H1 (cell line): ENCODE measurements at regions not wholly inside any gene's neighbourhood (a gene's known extent, or its start where the extent isn't known, plus 50 kb on each side); places are given as distances from the start of the nearest gene placed in this dataset.
A peak's percentile ranks its signal among the peaks of the same experiment; 100 is the strongest.

Experiments
- CTCF ChIA-PET: fragments of 300-600 bp; sonication (Branson Sonifier 250); formaldehyde crosslinking; loops from one replicate; lab custom pipeline; 2021; ENCODE audit not compliant: partially characterized antibody; lab: Charles Lee
- POLR2A ChIA-PET: fragments of 300-600 bp; sonication (Branson Sonifier 250); formaldehyde crosslinking; loops from one replicate; lab custom pipeline; 2021; ENCODE audit warnings: inconsistent platforms; ENCODE audit not compliant: partially characterized antibody; lab: Charles Lee
- DNase-seq, 2 experiments: peaks; one replicate each; pipeline versions ENCODE4 v3.0.0 to v3.0.0-alpha.2; 2010 to 2022; ENCODE audit warnings: low spot score in 2 of 2, low read depth in 1 of 2, mixed read lengths in 1 of 2
- FAIRE-seq: peaks from 2 replicates; lab custom pipeline; 2011; peaks lifted over from hg19 to GRCh38; lab: Jason Lieb, UNC
- H2AFZ ChIP-seq: 2 replicates; pipeline ENCODE4 v1.8.1; 2012; ENCODE audit warnings: low read length, inconsistent platforms
- H2AK5ac ChIP-seq: 2 replicates; pipeline ENCODE4 v1.6.1; 2013; ENCODE audit warnings: low read depth, low read length
- H2BK120ac ChIP-seq: replicated peaks from 2 replicates; pipeline ENCODE3; 2013; ENCODE audit warnings: low read depth, low read length, inconsistent platforms
- H2BK12ac ChIP-seq: 2 replicates; pipeline ENCODE4 v1.6.1; 2013; ENCODE audit warnings: low read depth, low read length
- H2BK15ac ChIP-seq: 2 replicates; pipeline ENCODE4 v1.6.1; 2013; ENCODE audit warnings: low read length
- H2BK20ac ChIP-seq: 2 replicates; pipeline ENCODE4 v1.6.1; 2013; ENCODE audit warnings: low read length
- H2BK5ac ChIP-seq: 2 replicates; pipeline ENCODE4 v1.6.1; 2013; ENCODE audit warnings: low read depth, low read length
- H3K14ac ChIP-seq: 2 replicates; pipeline ENCODE4 v1.6.1; 2013; ENCODE audit warnings: inconsistent platforms; ENCODE audit not compliant: insufficient read length
- H3K18ac ChIP-seq: 2 replicates; pipeline ENCODE4 v1.6.1; 2013; ENCODE audit warnings: low read length; ENCODE audit errors: extremely low read depth
- H3K23ac ChIP-seq: 2 replicates; pipeline ENCODE4 v1.6.1; 2013; ENCODE audit warnings: inconsistent platforms; ENCODE audit not compliant: insufficient read length
- H3K23me2 ChIP-seq: 2 replicates; pipeline ENCODE4 v1.6.1; 2013; ENCODE audit warnings: low read depth, low read length
- H3K27ac ChIP-seq: 2 replicates; pipeline ENCODE4 v1.6.1; 2011; ENCODE audit warnings: low read depth, low read length, inconsistent platforms
- H3K27me3 ChIP-seq, 4 experiments: replicated peaks in 1 of 4; 1 replicate in 1 of 4; 2 replicates in 3 of 4; pipeline versions ENCODE4 v1.6.1 to v1.8.1; 2011 to 2013; ENCODE audit warnings: low read length in 3 of 4, mild to moderate bottlenecking in 3 of 4, inconsistent platforms in 2 of 4, mixed read lengths in 2 of 4, moderate library complexity in 1 of 4; ENCODE audit not compliant: control insufficient read depth in 3 of 4, insufficient read depth in 3 of 4; ENCODE audit errors: extremely low read depth in 1 of 4
- H3K36me3 ChIP-seq, 4 experiments: 2 replicates each; pipeline versions ENCODE4 v1.6.1 to v1.8.1; 2011 to 2013; ENCODE audit warnings: mild to moderate bottlenecking in 4 of 4, low read length in 3 of 4, moderate library complexity in 2 of 4, control low read depth in 1 of 4, inconsistent platforms in 1 of 4; ENCODE audit not compliant: insufficient read depth in 4 of 4, control insufficient read depth in 2 of 4
- H3K4ac ChIP-seq: replicated peaks from 2 replicates; pipeline ENCODE3; 2013; ENCODE audit warnings: low read length, low read depth, mixed read lengths, inconsistent platforms; ENCODE audit not compliant: insufficient read length
- H3K4me1 ChIP-seq, 4 experiments: replicated peaks in 1 of 4; 1 replicate in 1 of 4; 2 replicates in 3 of 4; pipeline versions ENCODE4 v1.6.1 to v1.8.1; 2011 to 2013; ENCODE audit warnings: low read length in 3 of 4, inconsistent platforms in 2 of 4, mixed read lengths in 1 of 4; ENCODE audit not compliant: insufficient read depth in 4 of 4, control insufficient read depth in 3 of 4
- H3K4me2 ChIP-seq, 2 experiments: 2 replicates each; pipeline versions ENCODE4 v1.6.1 to v1.8.1; 2011 to 2013; ENCODE audit warnings: low read depth in 2 of 2, low read length in 2 of 2, control low read depth in 1 of 2, inconsistent platforms in 1 of 2, mild to moderate bottlenecking in 1 of 2; ENCODE audit not compliant: insufficient read depth in 1 of 2
- H3K4me3 ChIP-seq, 4 experiments: fragments of 200-600, 300-600 bp in 1 of 4; sonication (generic), shearing (Covaris generic), sonication (Bioruptor Twin) in 1 of 4; 2 replicates each; pipeline versions ENCODE4 v1.5.1 to v1.8.1; 2011 to 2016; ENCODE audit warnings: low read length in 4 of 4, low read depth in 3 of 4, control low read depth in 2 of 4, inconsistent platforms in 2 of 4, mild to moderate bottlenecking in 2 of 4, mixed read lengths in 1 of 4, moderate library complexity in 1 of 4; ENCODE audit not compliant: insufficient read depth in 2 of 4; ENCODE audit errors: extremely low read depth in 1 of 4
- H3K56ac ChIP-seq: replicated peaks from 2 replicates; pipeline ENCODE3; 2013; ENCODE audit warnings: low read depth, mild to moderate bottlenecking, mixed read lengths, low read length, inconsistent platforms; ENCODE audit not compliant: insufficient read length
- H3K79me1 ChIP-seq: 2 replicates; pipeline ENCODE4 v1.6.1; 2013; ENCODE audit warnings: low read depth, low read length, control low read depth
- H3K79me2 ChIP-seq, 2 experiments: 2 replicates each; pipeline versions ENCODE4 v1.6.1 to v1.8.1; 2012 to 2013; ENCODE audit warnings: low read length in 2 of 2, mild to moderate bottlenecking in 2 of 2, inconsistent platforms in 1 of 2; ENCODE audit not compliant: insufficient read depth in 2 of 2, control insufficient read depth in 1 of 2
- H3K9ac ChIP-seq, 4 experiments: replicated peaks in 1 of 4; 1 replicate in 1 of 4; 2 replicates in 3 of 4; pipeline versions ENCODE4 v1.6.1 to v1.8.1; 2011 to 2013; ENCODE audit warnings: low read depth in 3 of 4, low read length in 3 of 4, control low read depth in 2 of 4, mild to moderate bottlenecking in 2 of 4, moderate library complexity in 2 of 4, inconsistent platforms in 1 of 4; ENCODE audit errors: extremely low read depth in 1 of 4
- H3K9me3 ChIP-seq, 2 experiments: 2 replicates each; pipeline versions ENCODE4 v1.6.1 to v1.8.1; 2012 to 2013; ENCODE audit warnings: mild to moderate bottlenecking in 2 of 2, moderate library complexity in 2 of 2, control low read depth in 1 of 2, inconsistent platforms in 1 of 2, low read depth in 1 of 2, low read length in 1 of 2, mixed read lengths in 1 of 2; ENCODE audit not compliant: insufficient read depth in 2 of 2
- H4K20me1 ChIP-seq, 2 experiments: replicated peaks in 1 of 2; 2 replicates each; pipeline versions ENCODE3 to v1.8.1; 2011 to 2013; ENCODE audit warnings: inconsistent platforms in 2 of 2, low read length in 2 of 2, mild to moderate bottlenecking in 1 of 2; ENCODE audit not compliant: insufficient read depth in 2 of 2, control insufficient read depth in 1 of 2
- H4K5ac ChIP-seq: 2 replicates; pipeline ENCODE4 v1.6.1; 2013; ENCODE audit warnings: low read length, low read depth, mixed read lengths, inconsistent platforms; ENCODE audit not compliant: insufficient read length
- H4K8ac ChIP-seq: 2 replicates; pipeline ENCODE4 v1.8.0; 2013; ENCODE audit warnings: mild to moderate bottlenecking, moderate library complexity, low read length, inconsistent platforms; ENCODE audit not compliant: insufficient read depth; ENCODE audit errors: extremely low read depth
- H4K91ac ChIP-seq: replicated peaks from 2 replicates; pipeline ENCODE3; 2013; ENCODE audit warnings: low read length, mixed read lengths, inconsistent platforms; ENCODE audit not compliant: insufficient read length
- ATF3 ChIP-seq: IDR thresholded peaks from 2 replicates; pipeline ENCODE4 v1.6.1; 2011; ENCODE audit warnings: low read depth, mild to moderate bottlenecking, low read length; ENCODE audit not compliant: insufficient read depth
- CBX8 ChIP-seq: fragments of 300-800, 300-1000 bp; sonication (generic); IDR thresholded peaks from 2 replicates; pipeline ENCODE4 v1.7.1; 2016; ENCODE audit warnings: low read depth, low read length, borderline replicate concordance
- GTF2F1 ChIP-seq: IDR thresholded peaks from 2 replicates; pipeline ENCODE4 v1.6.1; 2012; ENCODE audit warnings: low read depth, low read length, improper control_type of control experiment, borderline replicate concordance
- KDM5A ChIP-seq: fragments of 200-600 bp; IDR thresholded peaks from 2 replicates; pipeline ENCODE4 v1.7.1; 2012; ENCODE audit warnings: mild to moderate bottlenecking, low read length, inconsistent platforms, mixed read lengths
- RAD21 ChIP-seq, 2 experiments: IDR thresholded peaks in 1 of 2; conservative IDR thresholded peaks in 1 of 2; 2 replicates each; pipeline ENCODE4 v1.6.1; 2011; ENCODE audit warnings: low read depth in 2 of 2, low read length in 2 of 2, improper control_type of control experiment in 1 of 2, inconsistent platforms in 1 of 2, mild to moderate bottlenecking in 1 of 2, moderate library complexity in 1 of 2
- SIN3A ChIP-seq, 2 experiments: IDR thresholded peaks in 1 of 2; conservative IDR thresholded peaks in 1 of 2; 2 replicates each; pipeline ENCODE4 v1.6.1; 2011 to 2012; ENCODE audit warnings: low read length in 2 of 2, improper control_type of control experiment in 1 of 2, low read depth in 1 of 2, mild to moderate bottlenecking in 1 of 2
- SP4 ChIP-seq: IDR thresholded peaks from 2 replicates; pipeline ENCODE4 v1.6.1; 2012; ENCODE audit warnings: low read length, inconsistent platforms
- TAF7 ChIP-seq: optimal IDR thresholded peaks from 2 replicates; pipeline ENCODE3; 2011; ENCODE audit warnings: low read depth, mild to moderate bottlenecking, inconsistent platforms, low read length, moderate library complexity, borderline replicate concordance
- ZNF274 ChIP-seq: IDR thresholded peaks from 2 replicates; pipeline ENCODE4 v1.7.0; 2012; ENCODE audit warnings: low read length, borderline replicate concordance; ENCODE audit errors: extremely low read depth
- WGBS, 2 experiments: shearing (Covaris generic) in 1 of 2; methylation state at CpG; one replicate each; pipeline versions ENCODE4 v1.1.6 to v1.1.7; 2013 to 2015; ENCODE audit warnings: low lambda C conversion rate in 2 of 2, mixed read lengths in 2 of 2, inconsistent platforms in 1 of 2, low coverage in 1 of 2, missing lambda C conversion rate in 1 of 2; ENCODE audit not compliant: insufficient replicate concordance in 2 of 2, insufficient coverage in 1 of 2, insufficient read length in 1 of 2; ENCODE audit errors: extremely low coverage in 1 of 2, missing lambda C conversion rate in 1 of 2; 5-methylcytosine and 5-hydroxymethylcytosine counted together

- no peak overlapping the region for H3K4me3 ChIP-seq
- WGBS, 2 experiments: 84% methylated on average over 7 of the region's 7 CpGs; no CpG with 5 or more reads in 1 of the 2 experiments
- H3K23me2 ChIP-seq: no peaks in the 10 kb centered on the region
- peaks cover under 1 to 10% (median 6%) of the 10 kb centered on the region in 4 experiments; a peak in 5 of 7 replicates for H3K27me3 ChIP-seq
- no peaks in the 10 kb centered on the region for H4K20me1 ChIP-seq
- H3K79me2 ChIP-seq: no peaks in the 10 kb centered on the region
- no peak overlapping the region for H4K5ac ChIP-seq
- peak overlapping the region; percentile 9 to 10; a peak in 1 of 4 replicates for H3K4me2 ChIP-seq
- no peak overlapping the region for H2BK15ac ChIP-seq
- H3K9me3 ChIP-seq: no peaks in the 10 kb centered on the region
- no peak overlapping the region for H2BK120ac ChIP-seq
- peaks cover 2 to 12% (median 9%) of the 10 kb centered on the region in 4 experiments for H3K4me1 ChIP-seq
- no peak overlapping the region for H3K14ac ChIP-seq
- no peak overlapping the region for H3K56ac ChIP-seq
- H3K4ac ChIP-seq: no peak overlapping the region
- H2BK5ac ChIP-seq: no peak overlapping the region
- no peak overlapping the region for H3K23ac ChIP-seq
- H2BK20ac ChIP-seq: no peak overlapping the region
- TF ChIP-seq TAF7 (no peak), KDM5A (no peak), SIN3A (conservative IDR thresholded peaks at IDR 0.05 in 1 of 2, IDR thresholded peaks at IDR 0.05 in 1 of 2; ENCODE audit: low read depth in 1 of 2, low read length in 2 of 2) (no peak), ZNF274 (no peak), RAD21 (IDR thresholded peaks at IDR 0.05 in 1 of 2, conservative IDR thresholded peaks at IDR 0.05 in 1 of 2; ENCODE audit: low read depth in 2 of 2, low read length in 2 of 2) (no peak), ATF3 (no peak), GTF2F1 (no peak), SP4 (no peak), CBX8 (no peak)
- ChIA-PET POLR2A (no interaction called here), CTCF (no interaction called here)
- H3K9ac ChIP-seq: no peak overlapping the region
- 0 out of 2 replicates have a peak overlapping the region, but pooled peaks have one; percentile 27 for H2AFZ ChIP-seq
- DNase-seq (no peak), FAIRE-seq (no peak)
- no peak overlapping the region for H4K91ac ChIP-seq
- no peak overlapping the region for H3K18ac ChIP-seq
- no peak overlapping the region for H2AK5ac ChIP-seq
- no peaks in the 10 kb centered on the region for H3K79me1 ChIP-seq
- H3K27ac ChIP-seq: no peak overlapping the region
- no peaks in the 10 kb centered on the region for H3K36me3 ChIP-seq
- H4K8ac ChIP-seq: no peak overlapping the region
- H2BK12ac ChIP-seq: no peak overlapping the region
Observed at GRCh38 chr6:4287372-4287771, 152.0 kb upstream of the ECI2 start.
